Hepatocyte (in vitro differentiated cells): ENCODE measurements at regions not wholly inside any gene's neighbourhood (a gene's known extent, or its start where the extent isn't known, plus 50 kb on each side); places are given as distances from the start of the nearest gene placed in this dataset.

Experiments
- DNase-seq: peaks from one replicate; pipeline ENCODE4 v3.0.0-alpha.2; 2016; ENCODE audit warnings: low spot score
- H2AFZ ChIP-seq: fragments of 200-600 bp; sonication (generic); 2 replicates; pipeline ENCODE4 v1.6.0; 2016; ENCODE audit warnings: antibody characterized with exemption, mild to moderate bottlenecking
- H3K27ac ChIP-seq: fragments of 200-600 bp; sonication (generic); 2 replicates; pipeline ENCODE4 v1.5.1; 2016; ENCODE audit warnings: mild to moderate bottlenecking
- H3K27me3 ChIP-seq: fragments of 200-600 bp; sonication (generic); 2 replicates; pipeline ENCODE4 v1.6.1; 2016
- H3K36me3 ChIP-seq: fragments of 200-600 bp; sonication (generic); replicated peaks from 2 replicates; pipeline ENCODE4 v1.5.1; 2016; ENCODE audit warnings: low read depth; ENCODE audit not compliant: insufficient read depth
- H3K4me1 ChIP-seq: fragments of 200-600 bp; sonication (generic); 2 replicates; pipeline ENCODE4 v1.5.1; 2016; ENCODE audit warnings: mild to moderate bottlenecking, moderate library complexity; ENCODE audit not compliant: insufficient read depth
- H3K4me2 ChIP-seq: fragments of 200-600 bp; sonication (generic); 2 replicates; pipeline ENCODE4 v1.6.0; 2016
- H3K4me3 ChIP-seq: fragments of 200-600 bp; sonication (generic); 2 replicates; pipeline ENCODE4 v1.5.1; 2016; ENCODE audit warnings: mild to moderate bottlenecking
- H3K79me2 ChIP-seq: fragments of 200-600 bp; sonication (generic); 2 replicates; pipeline ENCODE4 v1.6.0; 2017; ENCODE audit warnings: mild to moderate bottlenecking
- H3K9me2 ChIP-seq: fragments of 200-600 bp; sonication (generic); replicated peaks from 2 replicates; pipeline ENCODE4 v1.6.0; 2017; ENCODE audit warnings: mild to moderate bottlenecking; ENCODE audit not compliant: insufficient read depth
- H3K9me3 ChIP-seq: fragments of 200-600 bp; sonication (generic); 2 replicates; pipeline ENCODE4 v1.5.1; 2016; ENCODE audit warnings: low read depth, mild to moderate bottlenecking
- H4K20me1 ChIP-seq: fragments of 200-600 bp; sonication (generic); 2 replicates; pipeline ENCODE4 v1.6.0; 2016; ENCODE audit warnings: mild to moderate bottlenecking; ENCODE audit not compliant: insufficient read depth, poor library complexity, severe bottlenecking
- CTCF ChIP-seq: fragments of 200-600 bp; sonication (generic); IDR thresholded peaks from 2 replicates; pipeline ENCODE4 v1.5.1; 2016; ENCODE audit warnings: antibody characterized with exemption, mild to moderate bottlenecking; ENCODE audit not compliant: poor library complexity
- EZH2 ChIP-seq: fragments of 200-600 bp; sonication (generic); IDR thresholded peaks from 2 replicates; pipeline ENCODE4 v1.6.1; 2016; ENCODE audit warnings: antibody characterized with exemption, mild to moderate bottlenecking, borderline replicate concordance
- EZH2phosphoT487 ChIP-seq: fragments of 200-600 bp; sonication (generic); IDR thresholded peaks from one replicate; pipeline ENCODE4 v1.6.1; 2018; ENCODE audit warnings: antibody characterized with exemption, mild to moderate bottlenecking, low read depth, moderate library complexity; ENCODE audit not compliant: unreplicated experiment, severe bottlenecking
- WGBS: methylation state at CpG from one replicate; pipeline ENCODE4 v1.1.6; 2016; ENCODE audit warnings: low lambda C conversion rate; ENCODE audit errors: missing lambda C conversion rate; 5-methylcytosine and 5-hydroxymethylcytosine counted together

- no peaks in the 10 kb centered on the region for H4K20me1 ChIP-seq
- no peak for TF ChIP-seq CTCF
- TF ChIP-seq EZH2, result no peak
- TF ChIP-seq EZH2phosphoT487, result no peak
- H3K9me3 ChIP-seq, result no peaks in the 10 kb centered on the region
- no peaks in the 10 kb centered on the region for H3K4me1 ChIP-seq
- no peak overlapping the region for H2AFZ ChIP-seq
- no peak overlapping the region for H3K4me3 ChIP-seq
- H3K4me2 ChIP-seq, result no peak overlapping the region
- H3K9me2 ChIP-seq, result no peaks in the 10 kb centered on the region
- DNase-seq, result no peak
- no peak overlapping the region for H3K27ac ChIP-seq
- H3K27me3 ChIP-seq, result no peaks in the 10 kb centered on the region
- WGBS, result 73% methylated on average over 10 of the region's 10 CpGs
- no peaks in the 10 kb centered on the region for H3K36me3 ChIP-seq
- H3K79me2 ChIP-seq, result no peaks in the 10 kb centered on the region
Observed at GRCh38 chr6:154899824-154900463, 95.2 kb upstream of the TIAM2 start.

DNA sequence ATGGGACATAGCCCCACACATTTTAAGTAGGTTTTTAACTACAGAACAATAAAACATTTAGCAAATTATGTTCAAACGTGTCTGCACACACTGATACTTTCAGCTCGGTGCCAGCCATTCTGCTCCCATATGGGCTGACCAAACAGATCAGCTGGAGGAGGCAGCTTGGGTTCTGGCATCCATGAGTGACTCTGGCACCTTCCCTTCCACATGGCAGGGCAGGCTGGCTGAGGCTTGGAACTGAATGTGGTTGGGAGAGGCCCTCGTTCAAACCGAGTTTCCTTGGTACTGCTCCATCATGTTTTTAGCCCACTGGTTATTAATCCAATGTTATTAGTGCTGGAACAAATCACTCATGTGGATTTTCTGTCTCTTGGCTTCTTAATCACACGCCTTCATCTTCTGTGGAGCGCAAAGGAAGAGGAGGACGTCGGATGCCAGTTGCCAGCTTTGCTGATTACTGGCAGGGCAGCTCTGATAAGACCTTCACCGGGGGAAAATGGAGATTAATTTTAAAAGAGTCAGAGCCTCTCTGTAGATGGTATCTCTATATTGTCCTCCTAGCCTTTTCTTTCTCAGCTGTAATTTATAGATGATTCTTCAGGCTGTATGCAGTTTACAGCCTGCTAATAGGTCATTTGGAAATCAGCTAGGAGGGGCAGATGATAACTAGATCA lies 93.1 kb upstream of the TIAM2 start:
- no peaks in the 10 kb centered on the region for H3K9me3 ChIP-seq
- H3K79me2 ChIP-seq, result no peaks in the 10 kb centered on the region
- no peak for DNase-seq
- no peak overlapping the region for H3K4me3 ChIP-seq
- H3K4me1 ChIP-seq, result no peaks in the 10 kb centered on the region
- no peaks in the 10 kb centered on the region for H4K20me1 ChIP-seq
- H3K27ac ChIP-seq, result no peak overlapping the region
- H3K9me2 ChIP-seq, result no peaks in the 10 kb centered on the region
- no peak overlapping the region for H3K4me2 ChIP-seq
- H3K36me3 ChIP-seq, result no peaks in the 10 kb centered on the region
- no peak overlapping the region for H2AFZ ChIP-seq
- no peaks in the 10 kb centered on the region for H3K27me3 ChIP-seq
- 86% methylated on average over 9 of the region's 9 CpGs for WGBS
- TF ChIP-seq EZH2 (no peak), CTCF (no peak), EZH2phosphoT487 (no peak)

DNA sequence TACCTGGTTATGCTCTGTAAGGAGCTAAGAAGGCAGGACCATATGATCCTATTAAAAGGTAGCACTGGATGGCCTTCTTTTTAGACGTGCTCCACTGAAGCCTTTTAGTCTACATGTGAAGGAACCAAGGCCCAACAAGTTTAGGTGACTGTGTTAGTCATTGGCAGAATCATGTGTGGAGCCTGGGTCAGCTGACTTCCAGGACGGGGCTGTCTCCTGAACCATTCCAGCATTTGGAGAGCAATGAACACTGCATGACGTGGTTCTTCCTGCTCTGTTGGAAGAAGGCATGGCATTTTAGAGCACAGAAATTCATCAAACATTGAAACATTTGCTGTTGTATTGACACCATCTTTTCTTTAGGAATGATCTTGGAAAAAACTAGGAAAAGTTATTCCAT lies 87.8 kb upstream of the TIAM2 start:
- Histone ChIP-seq H3K9me3 (no peaks in the 10 kb centered on the region), H3K36me3 (no peaks in the 10 kb centered on the region), H3K9me2 (no peaks in the 10 kb centered on the region), H4K20me1 (no peaks in the 10 kb centered on the region), H3K27me3 (no peaks in the 10 kb centered on the region), H3K4me2 (no peak overlapping the region), H3K79me2 (no peaks in the 10 kb centered on the region), H3K27ac (no peak overlapping the region), H3K4me1 (no peaks in the 10 kb centered on the region), H2AFZ (no peak overlapping the region), H3K4me3 (no peak overlapping the region)
- no peak for DNase-seq
- TF ChIP-seq CTCF (no peak), EZH2phosphoT487 (no peak), EZH2 (no peak)
- 58% methylated on average over 3 of the region's 3 CpGs for WGBS
